H1 (cell line): ENCODE measurements at regions not wholly inside any gene's neighbourhood (a gene's known extent, or its start where the extent isn't known, plus 50 kb on each side); places are given as distances from the start of the nearest gene placed in this dataset.

Experiments used
- CTCF ChIA-PET: fragments of 300-600 bp; sonication (Branson Sonifier 250); formaldehyde crosslinking; loops from one replicate; lab custom pipeline; 2021; ENCODE audit not compliant: partially characterized antibody; lab: Charles Lee
- POLR2A ChIA-PET: fragments of 300-600 bp; sonication (Branson Sonifier 250); formaldehyde crosslinking; loops from one replicate; lab custom pipeline; 2021; ENCODE audit warnings: inconsistent platforms; ENCODE audit not compliant: partially characterized antibody; lab: Charles Lee
- DNase-seq, 2 experiments: peaks; one replicate each; pipeline versions ENCODE4 v3.0.0 to v3.0.0-alpha.2; 2010 to 2022; ENCODE audit warnings: low spot score in 2 of 2, low read depth in 1 of 2, mixed read lengths in 1 of 2
- FAIRE-seq: peaks from 2 replicates; lab custom pipeline; 2011; peaks lifted over from hg19 to GRCh38; lab: Jason Lieb, UNC
- H2AFZ ChIP-seq: 2 replicates; pipeline ENCODE4 v1.8.1; 2012; ENCODE audit warnings: low read length, inconsistent platforms
- H2AK5ac ChIP-seq: 2 replicates; pipeline ENCODE4 v1.6.1; 2013; ENCODE audit warnings: low read depth, low read length
- H2BK120ac ChIP-seq: replicated peaks from 2 replicates; pipeline ENCODE3; 2013; ENCODE audit warnings: low read depth, low read length, inconsistent platforms
- H2BK12ac ChIP-seq: 2 replicates; pipeline ENCODE4 v1.6.1; 2013; ENCODE audit warnings: low read depth, low read length
- H2BK15ac ChIP-seq: 2 replicates; pipeline ENCODE4 v1.6.1; 2013; ENCODE audit warnings: low read length
- H2BK20ac ChIP-seq: 2 replicates; pipeline ENCODE4 v1.6.1; 2013; ENCODE audit warnings: low read length
- H2BK5ac ChIP-seq: 2 replicates; pipeline ENCODE4 v1.6.1; 2013; ENCODE audit warnings: low read depth, low read length
- H3K14ac ChIP-seq: 2 replicates; pipeline ENCODE4 v1.6.1; 2013; ENCODE audit warnings: inconsistent platforms; ENCODE audit not compliant: insufficient read length
- H3K18ac ChIP-seq: 2 replicates; pipeline ENCODE4 v1.6.1; 2013; ENCODE audit warnings: low read length; ENCODE audit errors: extremely low read depth
- H3K23ac ChIP-seq: 2 replicates; pipeline ENCODE4 v1.6.1; 2013; ENCODE audit warnings: inconsistent platforms; ENCODE audit not compliant: insufficient read length
- H3K23me2 ChIP-seq: 2 replicates; pipeline ENCODE4 v1.6.1; 2013; ENCODE audit warnings: low read depth, low read length
- H3K27ac ChIP-seq: 2 replicates; pipeline ENCODE4 v1.6.1; 2011; ENCODE audit warnings: low read depth, low read length, inconsistent platforms
- H3K27me3 ChIP-seq, 4 experiments: replicated peaks in 1 of 4; 1 replicate in 1 of 4; 2 replicates in 3 of 4; pipeline versions ENCODE4 v1.6.1 to v1.8.1; 2011 to 2013; ENCODE audit warnings: low read length in 3 of 4, mild to moderate bottlenecking in 3 of 4, inconsistent platforms in 2 of 4, mixed read lengths in 2 of 4, moderate library complexity in 1 of 4; ENCODE audit not compliant: control insufficient read depth in 3 of 4, insufficient read depth in 3 of 4; ENCODE audit errors: extremely low read depth in 1 of 4
- H3K36me3 ChIP-seq, 4 experiments: 2 replicates each; pipeline versions ENCODE4 v1.6.1 to v1.8.1; 2011 to 2013; ENCODE audit warnings: mild to moderate bottlenecking in 4 of 4, low read length in 3 of 4, moderate library complexity in 2 of 4, control low read depth in 1 of 4, inconsistent platforms in 1 of 4; ENCODE audit not compliant: insufficient read depth in 4 of 4, control insufficient read depth in 2 of 4
- H3K4ac ChIP-seq: replicated peaks from 2 replicates; pipeline ENCODE3; 2013; ENCODE audit warnings: low read length, low read depth, mixed read lengths, inconsistent platforms; ENCODE audit not compliant: insufficient read length
- H3K4me1 ChIP-seq, 4 experiments: replicated peaks in 1 of 4; 1 replicate in 1 of 4; 2 replicates in 3 of 4; pipeline versions ENCODE4 v1.6.1 to v1.8.1; 2011 to 2013; ENCODE audit warnings: low read length in 3 of 4, inconsistent platforms in 2 of 4, mixed read lengths in 1 of 4; ENCODE audit not compliant: insufficient read depth in 4 of 4, control insufficient read depth in 3 of 4
- H3K4me2 ChIP-seq, 2 experiments: 2 replicates each; pipeline versions ENCODE4 v1.6.1 to v1.8.1; 2011 to 2013; ENCODE audit warnings: low read depth in 2 of 2, low read length in 2 of 2, control low read depth in 1 of 2, inconsistent platforms in 1 of 2, mild to moderate bottlenecking in 1 of 2; ENCODE audit not compliant: insufficient read depth in 1 of 2
- H3K4me3 ChIP-seq, 4 experiments: fragments of 200-600, 300-600 bp in 1 of 4; sonication (generic), shearing (Covaris generic), sonication (Bioruptor Twin) in 1 of 4; 2 replicates each; pipeline versions ENCODE4 v1.5.1 to v1.8.1; 2011 to 2016; ENCODE audit warnings: low read length in 4 of 4, low read depth in 3 of 4, control low read depth in 2 of 4, inconsistent platforms in 2 of 4, mild to moderate bottlenecking in 2 of 4, mixed read lengths in 1 of 4, moderate library complexity in 1 of 4; ENCODE audit not compliant: insufficient read depth in 2 of 4; ENCODE audit errors: extremely low read depth in 1 of 4
- H3K56ac ChIP-seq: replicated peaks from 2 replicates; pipeline ENCODE3; 2013; ENCODE audit warnings: low read depth, mild to moderate bottlenecking, mixed read lengths, low read length, inconsistent platforms; ENCODE audit not compliant: insufficient read length
- H3K79me1 ChIP-seq: 2 replicates; pipeline ENCODE4 v1.6.1; 2013; ENCODE audit warnings: low read depth, low read length, control low read depth
- H3K79me2 ChIP-seq, 2 experiments: 2 replicates each; pipeline versions ENCODE4 v1.6.1 to v1.8.1; 2012 to 2013; ENCODE audit warnings: low read length in 2 of 2, mild to moderate bottlenecking in 2 of 2, inconsistent platforms in 1 of 2; ENCODE audit not compliant: insufficient read depth in 2 of 2, control insufficient read depth in 1 of 2
- H3K9ac ChIP-seq, 4 experiments: replicated peaks in 1 of 4; 1 replicate in 1 of 4; 2 replicates in 3 of 4; pipeline versions ENCODE4 v1.6.1 to v1.8.1; 2011 to 2013; ENCODE audit warnings: low read depth in 3 of 4, low read length in 3 of 4, control low read depth in 2 of 4, mild to moderate bottlenecking in 2 of 4, moderate library complexity in 2 of 4, inconsistent platforms in 1 of 4; ENCODE audit errors: extremely low read depth in 1 of 4
- H3K9me3 ChIP-seq, 2 experiments: 2 replicates each; pipeline versions ENCODE4 v1.6.1 to v1.8.1; 2012 to 2013; ENCODE audit warnings: mild to moderate bottlenecking in 2 of 2, moderate library complexity in 2 of 2, control low read depth in 1 of 2, inconsistent platforms in 1 of 2, low read depth in 1 of 2, low read length in 1 of 2, mixed read lengths in 1 of 2; ENCODE audit not compliant: insufficient read depth in 2 of 2
- H4K20me1 ChIP-seq, 2 experiments: replicated peaks in 1 of 2; 2 replicates each; pipeline versions ENCODE3 to v1.8.1; 2011 to 2013; ENCODE audit warnings: inconsistent platforms in 2 of 2, low read length in 2 of 2, mild to moderate bottlenecking in 1 of 2; ENCODE audit not compliant: insufficient read depth in 2 of 2, control insufficient read depth in 1 of 2
- H4K5ac ChIP-seq: 2 replicates; pipeline ENCODE4 v1.6.1; 2013; ENCODE audit warnings: low read length, low read depth, mixed read lengths, inconsistent platforms; ENCODE audit not compliant: insufficient read length
- H4K8ac ChIP-seq: 2 replicates; pipeline ENCODE4 v1.8.0; 2013; ENCODE audit warnings: mild to moderate bottlenecking, moderate library complexity, low read length, inconsistent platforms; ENCODE audit not compliant: insufficient read depth; ENCODE audit errors: extremely low read depth
- H4K91ac ChIP-seq: replicated peaks from 2 replicates; pipeline ENCODE3; 2013; ENCODE audit warnings: low read length, mixed read lengths, inconsistent platforms; ENCODE audit not compliant: insufficient read length
- BRCA1 ChIP-seq: IDR thresholded peaks from 2 replicates; pipeline ENCODE4 v1.6.1; 2012; ENCODE audit warnings: low read depth, low read length, improper control_type of control experiment
- POLR2A ChIP-seq, 2 experiments: IDR thresholded peaks; 1 replicate in 1 of 2; 2 replicates in 1 of 2; pipeline ENCODE4 v1.6.1; 2011; ENCODE audit warnings: low read depth in 2 of 2, low read length in 2 of 2, mild to moderate bottlenecking in 2 of 2; ENCODE audit errors: control extremely low read depth in 1 of 2
- TCF12 ChIP-seq: IDR thresholded peaks from 2 replicates; pipeline ENCODE4 v1.6.1; 2011; ENCODE audit warnings: low read depth, mild to moderate bottlenecking, low read length
- ZNF274 ChIP-seq: IDR thresholded peaks from 2 replicates; pipeline ENCODE4 v1.7.0; 2012; ENCODE audit warnings: low read length, borderline replicate concordance; ENCODE audit errors: extremely low read depth
- WGBS, 2 experiments: shearing (Covaris generic) in 1 of 2; methylation state at CpG; one replicate each; pipeline versions ENCODE4 v1.1.6 to v1.1.7; 2013 to 2015; ENCODE audit warnings: low lambda C conversion rate in 2 of 2, mixed read lengths in 2 of 2, inconsistent platforms in 1 of 2, low coverage in 1 of 2, missing lambda C conversion rate in 1 of 2; ENCODE audit not compliant: insufficient replicate concordance in 2 of 2, insufficient coverage in 1 of 2, insufficient read length in 1 of 2; ENCODE audit errors: extremely low coverage in 1 of 2, missing lambda C conversion rate in 1 of 2; 5-methylcytosine and 5-hydroxymethylcytosine counted together
- TF ChIP-seq, protein P1 (sequence below): IDR thresholded peaks from 2 replicates; pipeline ENCODE4 v1.6.1; 2012; ENCODE audit warnings: inconsistent platforms

DNA sequence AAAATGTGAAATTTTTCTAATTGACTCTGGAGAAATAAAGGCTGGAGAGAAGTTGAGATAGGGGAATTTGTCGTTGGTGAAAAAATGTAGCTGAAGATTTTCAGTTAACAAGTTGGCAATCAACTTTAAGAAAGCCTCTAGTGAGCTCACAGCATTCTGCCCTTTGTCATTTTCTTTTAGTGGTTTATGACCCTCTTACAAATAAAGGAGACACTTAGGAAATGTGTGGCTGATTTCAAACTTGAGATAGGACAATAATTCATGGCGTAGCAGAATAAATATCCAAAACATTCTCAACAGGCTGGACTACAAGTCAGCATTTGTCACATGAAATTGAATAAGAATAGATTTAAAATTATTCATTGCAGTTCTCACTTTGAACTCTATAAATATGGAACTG is 412.5 kb upstream of the SPHKAP start:
- Histone ChIP-seq H4K20me1 (no peaks in the 10 kb centered on the region), H4K8ac (no peak overlapping the region), H3K27me3 (no peaks in the 10 kb centered on the region), H3K14ac (no peak overlapping the region), H2BK15ac (no peak overlapping the region), H3K9me3 (no peaks in the 10 kb centered on the region), H3K36me3 (no peaks in the 10 kb centered on the region), H3K79me2 (no peaks in the 10 kb centered on the region), H3K56ac (no peak overlapping the region), H3K18ac (no peak overlapping the region), H2BK5ac (no peak overlapping the region), H2BK120ac (no peak overlapping the region), H2AK5ac (no peak overlapping the region), H2BK20ac (no peak overlapping the region), H3K23ac (no peak overlapping the region), H3K4me2 (no peak overlapping the region), H3K9ac (no peak overlapping the region), H2AFZ (no peak overlapping the region), H3K4me3 (no peak overlapping the region), H3K4me1 (no peaks in the 10 kb centered on the region), H3K27ac (no peak overlapping the region), H2BK12ac (no peak overlapping the region), H3K23me2 (no peaks in the 10 kb centered on the region; the same call in 1 of the 2 replicates), H4K91ac (no peak overlapping the region), H3K79me1 (no peaks in the 10 kb centered on the region), H4K5ac (no peak overlapping the region), H3K4ac (no peak overlapping the region)
- WGBS, 2 experiments = 95 to 100% methylated on average over 1 to 2 of the region's 2 CpGs
- DNase-seq (no peak), FAIRE-seq (no peak)
- CTCF ChIA-PET = no interaction called here
- POLR2A ChIA-PET = no interaction called here
- TF ChIP-seq, protein P1, sequence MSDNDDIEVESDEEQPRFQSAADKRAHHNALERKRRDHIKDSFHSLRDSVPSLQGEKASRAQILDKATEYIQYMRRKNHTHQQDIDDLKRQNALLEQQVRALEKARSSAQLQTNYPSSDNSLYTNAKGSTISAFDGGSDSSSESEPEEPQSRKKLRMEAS = no peak
- TF ChIP-seq TCF12 (no peak), BRCA1 (no peak), POLR2A (IDR thresholded peaks at IDR 0.05; ENCODE audit: control extremely low read depth in 1 of 2, low read depth in 2 of 2, low read length in 2 of 2) (no peak), ZNF274 (no peak)
